GM04503 (cell line): ENCODE measurements at regions not wholly inside any gene's neighbourhood (a gene's known extent, or its start where the extent isn't known, plus 50 kb on each side); places are given as distances from the start of the nearest gene placed in this dataset.

Experiments
- DNase-seq: peaks from one replicate; pipeline ENCODE4 v3.0.0-alpha.2; 2012; ENCODE audit warnings: low read depth

- DNase-seq: no peak
These were observed 724.4 kb upstream of the SLITRK5 start for GRCh38 chr13:86946734-86947133.

DNA sequence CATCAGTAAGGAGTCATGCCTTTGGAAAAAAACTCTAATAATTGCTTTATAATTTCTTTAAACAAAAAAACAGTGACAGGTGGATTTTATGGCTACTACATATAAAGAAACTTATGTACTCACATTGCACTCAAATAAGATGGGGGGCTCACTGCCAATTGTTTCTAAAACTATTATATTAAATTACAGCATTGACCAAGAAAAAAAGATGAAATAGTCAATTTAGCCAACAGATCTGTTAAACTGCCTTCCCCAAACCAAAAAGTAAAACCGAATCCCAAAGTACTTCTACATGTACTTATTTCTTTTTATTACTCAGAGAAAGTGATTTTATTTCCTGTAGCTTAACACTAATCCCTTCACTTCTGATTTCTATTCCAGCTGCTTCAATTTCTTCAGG, 716.8 kb upstream of the SLITRK5 start:
- no peak for DNase-seq

- no peak for DNase-seq
These were observed 710.3 kb upstream of the SLITRK5 start for GRCh38 chr13:86960876-86961275.

GRCh38 chr13:86974251-86974994, 696.7 kb upstream of the SLITRK5 start:
- DNase-seq: no peak

GRCh38 chr13:86974995-86975328, 696.2 kb upstream of the SLITRK5 start:
- DNase-seq: no peak

GRCh38 chr13:86976521-86977324, 694.4 kb upstream of the SLITRK5 start:
- DNase-seq: no peak

DNA sequence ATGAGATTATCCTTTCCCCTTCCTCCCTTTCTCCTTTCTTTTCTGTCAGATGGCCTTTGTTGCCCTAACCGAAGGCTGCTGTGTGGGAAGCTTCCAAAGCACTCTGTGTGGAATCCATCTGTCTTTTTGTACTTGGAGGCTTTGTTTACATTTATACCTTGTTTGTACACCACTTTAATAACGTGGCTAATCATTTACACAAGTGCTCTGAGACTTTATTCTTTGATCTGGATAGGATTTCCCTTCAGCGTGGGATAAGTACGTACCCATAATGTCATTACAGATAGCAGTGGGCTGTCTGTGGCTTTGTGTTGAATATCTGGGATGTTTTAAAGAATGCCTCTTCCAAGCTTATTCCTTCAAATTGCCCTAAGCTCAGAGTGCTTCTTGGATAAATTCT, 684.7 kb upstream of the SLITRK5 start:
- DNase-seq: no peak

- DNase-seq: no peak
These were observed 678.9 kb upstream of the SLITRK5 start for GRCh38 chr13:86992251-86992650.

- DNase-seq: no peak
These were observed 667.9 kb upstream of the SLITRK5 start for GRCh38 chr13:87003265-87003664.

DNA sequence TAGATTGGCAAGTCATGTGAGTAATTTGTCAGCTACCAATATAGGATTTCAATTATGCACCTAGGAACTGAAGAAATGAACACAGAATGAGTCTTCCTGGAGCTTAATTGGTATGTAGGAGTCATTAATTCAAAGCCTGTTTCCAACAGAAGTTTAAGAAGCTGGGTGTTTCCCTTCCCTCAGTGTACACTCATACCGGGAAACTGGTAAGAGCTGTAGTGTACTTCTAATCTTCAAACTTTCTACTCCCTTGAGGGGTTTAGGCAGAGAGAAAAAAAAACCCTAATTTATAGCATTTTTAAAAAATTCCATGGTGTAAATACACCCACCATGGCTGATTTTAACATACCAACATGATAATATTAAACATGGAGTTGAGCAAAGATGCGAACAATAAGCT, 665.7 kb upstream of the SLITRK5 start:
- DNase-seq: no peak

- DNase-seq: no peak
These were observed 635.6 kb upstream of the SLITRK5 start for GRCh38 chr13:87035526-87035925.

GRCh38 chr13:87042946-87043345, 628.2 kb upstream of the SLITRK5 start:
- no peak for DNase-seq

DNA sequence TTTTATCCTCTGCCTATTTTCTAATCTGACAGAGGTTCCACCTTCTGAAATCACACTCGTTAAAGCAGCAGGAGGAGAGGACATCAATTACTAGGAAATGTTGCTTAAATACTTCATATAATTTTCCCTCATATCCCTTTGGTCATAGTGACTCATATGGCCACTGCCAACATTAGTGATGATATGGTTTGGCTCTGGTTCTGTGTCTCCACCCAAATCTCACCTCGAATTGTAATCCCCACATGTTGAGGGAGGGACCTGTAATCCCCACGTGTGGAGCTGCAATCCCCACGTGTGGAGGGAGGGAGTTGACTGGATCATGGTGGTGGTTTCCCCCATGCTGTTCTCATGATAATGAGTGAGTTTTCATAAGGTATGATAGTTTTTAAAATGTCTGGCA, 618.4 kb upstream of the SLITRK5 start:
- DNase-seq: no peak

DNA sequence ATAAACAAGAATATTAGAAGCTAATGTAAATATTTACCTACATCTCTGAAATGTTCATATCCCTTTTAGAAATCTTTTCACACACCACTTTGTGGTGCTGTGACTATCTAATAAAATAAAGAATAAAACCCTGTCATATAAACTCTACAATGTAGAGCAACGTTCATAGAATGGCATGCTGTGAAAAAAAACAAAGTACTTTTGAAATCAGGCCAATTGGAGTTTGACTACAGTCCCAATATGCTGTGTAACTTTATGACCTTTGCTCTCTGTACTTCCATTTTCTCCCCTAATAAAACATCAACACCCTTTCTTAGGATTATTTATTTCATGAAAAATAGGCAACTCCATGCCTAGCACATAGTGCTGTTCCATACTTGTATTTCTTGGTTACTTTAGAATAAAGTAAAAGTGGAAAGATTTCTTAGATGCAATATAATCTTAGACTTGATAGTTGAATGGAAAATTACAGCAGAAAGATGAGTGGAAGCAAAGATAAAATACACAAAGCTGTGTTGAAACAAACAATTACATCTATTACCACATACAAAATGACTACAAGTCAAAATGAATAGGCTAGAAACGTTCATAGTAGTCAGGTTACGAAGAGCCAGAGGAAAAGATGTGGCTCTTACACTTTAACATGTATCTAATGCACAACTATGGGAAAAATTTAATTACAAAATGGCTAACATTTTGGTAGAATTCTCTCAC, 613.2 kb upstream of the SLITRK5 start:
- no peak for DNase-seq

GRCh38 chr13:87058786-87059329, 612.3 kb upstream of the SLITRK5 start:
- no peak for DNase-seq

- no peak for DNase-seq
These were observed 592.0 kb upstream of the SLITRK5 start for GRCh38 chr13:87078947-87079795.

- no peak for DNase-seq
These were observed 590.9 kb upstream of the SLITRK5 start for GRCh38 chr13:87080100-87080779.

DNA sequence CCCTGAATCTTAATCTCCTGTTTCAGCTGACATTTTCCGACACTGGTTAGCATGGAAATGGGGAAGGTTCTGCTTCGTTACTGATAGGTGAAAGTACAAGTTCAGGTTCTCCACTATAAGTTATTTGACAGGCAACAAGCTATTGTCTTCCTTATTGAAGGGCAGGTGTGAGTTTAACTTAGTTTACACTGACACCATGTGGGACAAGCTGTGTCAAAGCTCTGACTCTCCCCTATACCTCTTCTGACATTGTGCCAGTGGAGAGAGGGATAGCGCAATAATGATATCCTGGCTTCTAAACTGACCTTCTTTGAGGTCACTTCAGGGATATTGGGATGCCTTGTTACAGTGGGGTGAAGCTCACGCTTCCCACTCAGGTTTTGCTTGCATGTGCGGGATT, 587.0 kb upstream of the SLITRK5 start:
- no peak for DNase-seq

- no peak for DNase-seq
These were observed 583.4 kb upstream of the SLITRK5 start for GRCh38 chr13:87087741-87088140.

DNA sequence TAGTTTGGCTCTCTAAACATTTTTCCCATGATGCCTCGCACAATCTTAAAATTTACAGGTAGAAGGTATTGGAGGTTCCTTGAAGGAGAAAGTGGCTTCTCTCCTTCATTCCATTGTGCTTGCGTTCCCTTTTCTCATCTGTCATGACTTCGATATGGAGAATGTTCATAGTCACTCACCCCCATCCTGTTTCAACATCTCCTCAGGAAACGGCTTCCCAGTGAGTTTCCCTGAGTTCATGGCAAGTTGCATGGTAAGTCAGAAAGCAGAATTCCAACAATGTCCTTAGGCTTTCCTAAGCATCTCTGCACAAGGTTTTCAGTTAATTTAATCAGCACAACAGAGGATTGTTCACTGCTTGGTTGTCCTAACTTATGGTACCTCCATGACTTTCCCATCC, 581.8 kb upstream of the SLITRK5 start:
- DNase-seq: peak; percentile 53

DNA sequence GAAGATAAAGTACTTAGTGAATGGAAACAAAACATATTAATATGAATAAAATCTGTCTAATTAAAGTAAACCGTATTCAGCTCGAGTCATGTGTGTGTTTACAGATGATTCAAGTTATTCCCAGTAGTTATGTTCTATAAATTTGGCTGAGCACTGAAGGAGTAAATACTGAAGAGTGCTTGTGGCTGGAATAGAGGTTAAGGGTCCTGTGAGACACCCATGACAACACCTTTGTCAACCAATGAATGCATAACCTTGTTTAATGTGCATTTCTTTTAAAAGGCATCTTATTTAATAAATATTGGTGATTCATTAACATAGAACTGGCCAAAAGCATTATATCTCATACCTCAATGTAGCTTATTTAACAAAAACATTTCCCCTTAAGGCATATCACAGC, 577.8 kb upstream of the SLITRK5 start:
- no peak for DNase-seq
